ENCODE measurements at regions not wholly inside any gene's neighbourhood (a gene's known extent, or its start where the extent isn't known, plus 50 kb on each side); places are given as distances from the start of the nearest gene placed in this dataset.

DNA sequence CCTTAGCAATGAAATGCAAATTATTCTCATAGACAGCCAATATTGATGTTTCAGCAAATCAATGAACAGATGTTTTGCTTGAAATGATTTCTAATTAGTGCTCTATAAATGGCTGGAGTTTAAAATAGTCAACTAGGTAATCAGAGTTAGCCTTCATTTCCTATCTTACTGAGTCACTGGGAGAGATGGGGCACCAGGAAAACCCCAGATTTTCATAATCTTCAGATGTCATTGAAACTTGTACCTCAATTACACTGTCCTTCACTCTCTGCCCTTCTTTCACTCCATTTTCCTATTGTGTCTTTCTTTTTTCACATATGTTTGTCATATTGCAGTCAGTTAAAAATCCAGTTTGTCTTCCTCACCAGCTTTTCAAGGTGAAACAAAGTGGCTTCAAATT, 92.7 kb downstream of the C12orf75 start:
- Mint-ChIP-seq H3K9me3 (no peaks in the 10 kb centered on the region), H3K36me3 (no peaks in the 10 kb centered on the region), H3K27ac (no peak overlapping the region), H3K4me3 (no peak overlapping the region), H3K4me1 (no peaks in the 10 kb centered on the region), H3K27me3 (peaks cover 11% of the 10 kb centered on the region)
- no peak for DNase-seq
- CTCF ChIA-PET, result interaction anchor here (1.2 kb wide), 1 partner anchor 713 kb away, joined by 3 read pairs; no protein-coding TSS in a partner anchor

DNA sequence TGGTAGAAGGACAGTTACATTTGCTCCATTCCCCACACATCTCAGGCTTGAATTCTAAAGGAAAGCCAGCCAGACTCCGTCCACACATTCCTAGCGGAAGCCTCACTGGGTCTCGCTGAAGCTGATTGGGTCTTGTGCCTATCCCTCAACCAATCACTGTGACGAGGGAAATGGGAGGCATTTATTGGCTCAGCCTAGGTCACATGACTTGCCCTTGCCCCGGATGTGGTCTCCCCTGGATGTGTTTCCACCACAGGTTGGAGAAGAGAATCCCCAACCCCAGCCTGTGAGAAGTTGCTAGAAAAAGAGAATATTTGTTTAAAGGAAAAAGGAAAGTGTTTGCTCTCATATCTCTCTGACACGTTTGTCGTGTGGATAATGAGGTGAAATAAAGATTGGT, 93.4 kb downstream of the C12orf75 start:
- no peaks in the 10 kb centered on the region for H3K4me1 Mint-ChIP-seq
- CTCF ChIA-PET, result interaction anchor here (0.7 to 1.2 kb wide), 3 partner anchors 386 to 714 kb away, joined by 3 read pairs; no protein-coding TSS in a partner anchor

GRCh38 chr12:105425254-105426174, 95.0 kb downstream of the C12orf75 start:
- Mint-ChIP-seq H3K27ac (no peak overlapping the region), H3K4me1 (no peaks in the 10 kb centered on the region), H3K9me3 (no peaks in the 10 kb centered on the region), H3K27me3 (peaks cover 11% of the 10 kb centered on the region), H3K4me3 (no peak overlapping the region), H3K36me3 (no peaks in the 10 kb centered on the region)
- DNase-seq, result no peak
- CTCF ChIA-PET, result no interaction called here

More for the DNA sequence above, 93.4 kb downstream of the C12orf75 start:
- Mint-ChIP-seq H3K4me3 (no peak overlapping the region), H3K27ac (no peak overlapping the region), H3K27me3 (peaks cover 11% of the 10 kb centered on the region), H3K9me3 (no peaks in the 10 kb centered on the region), H3K36me3 (no peaks in the 10 kb centered on the region)
- DNase-seq, result no peak

- Mint-ChIP-seq H3K27me3 (peaks cover 11% of the 10 kb centered on the region), H3K4me1 (no peaks in the 10 kb centered on the region), H3K9me3 (no peaks in the 10 kb centered on the region), H3K36me3 (no peaks in the 10 kb centered on the region), H3K27ac (no peak overlapping the region), H3K4me3 (no peak overlapping the region)
- DNase-seq, result no peak
- CTCF ChIA-PET, result no interaction called here
Observed at GRCh38 chr12:105426766-105427165, 96.3 kb downstream of the C12orf75 start.

GRCh38 chr12:105427883-105428282, 97.4 kb downstream of the C12orf75 start:
- no peak for DNase-seq
- no peaks in the 10 kb centered on the region for H3K4me1 Mint-ChIP-seq
- H3K27me3 Mint-ChIP-seq, result peaks cover 11% of the 10 kb centered on the region
- CTCF ChIA-PET, result interaction anchor here (0.6 kb wide), 1 partner anchor 9 kb away, joined by 4 read pairs; no protein-coding TSS in a partner anchor
- H3K36me3 Mint-ChIP-seq, result no peaks in the 10 kb centered on the region
- H3K4me3 Mint-ChIP-seq, result no peak overlapping the region
- H3K27ac Mint-ChIP-seq, result no peak overlapping the region
- H3K9me3 Mint-ChIP-seq, result no peaks in the 10 kb centered on the region

- Mint-ChIP-seq H3K4me3 (no peak overlapping the region), H3K36me3 (no peaks in the 10 kb centered on the region), H3K27ac (no peak overlapping the region), H3K27me3 (peaks cover 9% of the 10 kb centered on the region), H3K4me1 (no peaks in the 10 kb centered on the region), H3K9me3 (no peaks in the 10 kb centered on the region)
- no peak for DNase-seq
- CTCF ChIA-PET, result no interaction called here
Observed at GRCh38 chr12:105428793-105429395, 98.4 kb downstream of the C12orf75 start.

- Mint-ChIP-seq H3K27ac (no peak overlapping the region), H3K27me3 (peaks cover 7% of the 10 kb centered on the region), H3K9me3 (no peaks in the 10 kb centered on the region), H3K36me3 (no peaks in the 10 kb centered on the region), H3K4me3 (no peak overlapping the region), H3K4me1 (no peaks in the 10 kb centered on the region)
- CTCF ChIA-PET, result no interaction called here
- no peak for DNase-seq
Observed at GRCh38 chr12:105429511-105429910, 99.0 kb downstream of the C12orf75 start.

- peaks cover 11% of the 10 kb centered on the region for H3K27me3 Mint-ChIP-seq
- H3K36me3 Mint-ChIP-seq, result no peaks in the 10 kb centered on the region
- no peaks in the 10 kb centered on the region for H3K9me3 Mint-ChIP-seq
- no peaks in the 10 kb centered on the region for H3K4me1 Mint-ChIP-seq
- H3K4me3 Mint-ChIP-seq, result no peak overlapping the region
- H3K27ac Mint-ChIP-seq, result no peak overlapping the region
- CTCF ChIA-PET, result interaction anchor here (1.4 kb wide), 1 partner anchor 11 kb away, joined by 6 read pairs; no protein-coding TSS in a partner anchor
- no peak for DNase-seq
Observed at GRCh38 chr12:105431537-105432100, 101.1 kb downstream of the C12orf75 start.

DNA sequence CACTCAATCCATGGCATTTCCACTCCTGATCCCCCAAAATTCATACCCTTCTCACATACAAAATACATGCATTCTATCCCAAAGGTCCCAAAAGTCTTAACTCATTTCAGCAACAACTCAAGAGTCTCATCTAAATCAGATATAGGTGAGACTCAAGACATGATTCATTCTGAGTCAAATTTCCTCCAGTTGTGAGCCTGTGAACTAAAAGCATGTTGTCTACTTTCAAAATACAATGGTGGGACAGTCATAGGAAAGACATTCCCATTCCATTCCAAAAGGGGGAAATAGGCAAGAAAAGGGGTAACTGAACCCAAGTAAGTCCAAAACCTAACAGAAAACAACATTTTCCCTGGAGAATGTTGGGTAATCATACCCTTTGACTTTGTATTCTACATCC, 103.3 kb downstream of the C12orf75 start:
- Mint-ChIP-seq H3K36me3 (no peaks in the 10 kb centered on the region), H3K4me3 (no peak overlapping the region), H3K27me3 (peaks cover 13% of the 10 kb centered on the region), H3K27ac (no peak overlapping the region), H3K9me3 (no peaks in the 10 kb centered on the region), H3K4me1 (no peaks in the 10 kb centered on the region)
- DNase-seq, result no peak
- CTCF ChIA-PET, result no interaction called here

GRCh38 chr12:105436636-105437035, 106.1 kb downstream of the C12orf75 start:
- Mint-ChIP-seq H3K9me3 (no peaks in the 10 kb centered on the region), H3K36me3 (no peaks in the 10 kb centered on the region), H3K4me3 (no peak overlapping the region), H3K27me3 (peaks cover 18% of the 10 kb centered on the region), H3K27ac (no peak overlapping the region), H3K4me1 (no peaks in the 10 kb centered on the region)
- no peak for DNase-seq
- CTCF ChIA-PET, result no interaction called here

DNA sequence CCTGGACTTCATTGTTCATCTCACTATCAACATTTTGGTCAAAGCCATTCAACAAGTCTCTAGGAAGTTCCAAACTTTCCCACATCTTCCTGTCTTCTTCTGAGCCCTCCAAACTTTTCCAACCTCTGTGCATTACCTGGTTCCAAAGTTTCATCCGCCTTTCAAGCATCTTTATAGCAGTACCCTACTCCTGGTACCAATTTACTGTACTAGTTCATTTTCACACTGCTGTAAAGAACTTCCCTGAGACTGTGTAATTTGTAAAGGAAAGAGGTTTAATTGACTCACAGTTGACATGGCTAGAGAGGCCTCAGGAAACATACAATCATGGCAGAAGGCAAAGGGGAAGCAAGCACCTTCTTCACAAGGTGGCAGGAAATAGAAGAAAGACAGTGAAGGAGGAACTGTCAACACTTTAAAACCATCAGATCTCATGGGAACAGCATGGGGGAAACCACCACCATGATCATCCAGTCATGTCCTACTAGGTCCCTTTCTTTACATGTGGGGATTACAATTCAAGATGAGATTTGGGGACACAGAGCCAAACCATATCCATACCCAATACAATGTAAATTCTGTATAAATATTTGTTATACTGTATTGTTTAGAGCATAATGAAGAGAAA, 109.7 kb downstream of the C12orf75 start:
- no peaks in the 10 kb centered on the region for H3K9me3 Mint-ChIP-seq
- no peak overlapping the region for H3K4me3 Mint-ChIP-seq
- no peaks in the 10 kb centered on the region for H3K36me3 Mint-ChIP-seq
- H3K4me1 Mint-ChIP-seq, result no peaks in the 10 kb centered on the region
- H3K27me3 Mint-ChIP-seq, result peaks cover 25% of the 10 kb centered on the region
- H3K27ac Mint-ChIP-seq, result no peak overlapping the region
- CTCF ChIA-PET, result no interaction called here
- no peak for DNase-seq

- no peaks in the 10 kb centered on the region for H3K9me3 Mint-ChIP-seq
- CTCF ChIA-PET, result no interaction called here
- DNase-seq, result no peak
- H3K4me3 Mint-ChIP-seq, result no peak overlapping the region
- no peaks in the 10 kb centered on the region for H3K36me3 Mint-ChIP-seq
- no peaks in the 10 kb centered on the region for H3K4me1 Mint-ChIP-seq
- H3K27ac Mint-ChIP-seq, result no peak overlapping the region
- H3K27me3 Mint-ChIP-seq, result peaks cover 15% of the 10 kb centered on the region
Observed at GRCh38 chr12:105443802-105444652, 113.5 kb downstream of the C12orf75 start.

DNA sequence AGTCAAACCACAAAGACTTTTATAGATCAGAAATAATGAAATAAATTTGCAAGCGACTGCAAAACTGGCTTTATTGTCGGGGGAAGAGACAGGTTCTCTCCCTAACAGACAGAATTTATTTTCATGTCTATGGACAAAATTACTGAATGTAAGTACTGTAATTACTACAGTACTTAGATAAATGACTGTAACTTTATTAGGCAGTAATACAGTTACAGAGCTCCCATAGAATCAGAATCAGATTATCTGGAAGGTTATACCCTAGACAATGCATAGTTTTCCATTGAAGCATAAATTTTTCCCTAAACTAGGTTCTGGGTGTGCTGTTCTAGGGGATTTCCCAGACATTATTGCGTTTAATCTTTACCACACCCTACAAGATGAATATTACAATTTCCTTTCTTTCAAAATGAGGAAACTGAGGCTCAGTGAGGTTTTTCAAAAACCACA, 114.2 kb downstream of the C12orf75 start:
- CTCF ChIA-PET, result no interaction called here
- no peak overlapping the region for H3K4me3 Mint-ChIP-seq
- no peak overlapping the region for H3K27ac Mint-ChIP-seq
- no peak for DNase-seq
- H3K9me3 Mint-ChIP-seq, result no peaks in the 10 kb centered on the region
- H3K36me3 Mint-ChIP-seq, result no peaks in the 10 kb centered on the region
- H3K4me1 Mint-ChIP-seq, result no peaks in the 10 kb centered on the region
- H3K27me3 Mint-ChIP-seq, result peaks cover 15% of the 10 kb centered on the region
